H1 (cell line): ENCODE measurements at regions not wholly inside any gene's neighbourhood (a gene's known extent, or its start where the extent isn't known, plus 50 kb on each side); places are given as distances from the start of the nearest gene placed in this dataset.

Source experiments
- CTCF ChIA-PET: fragments of 300-600 bp; sonication (Branson Sonifier 250); formaldehyde crosslinking; loops from one replicate; lab custom pipeline; 2021; ENCODE audit not compliant: partially characterized antibody; lab: Charles Lee
- POLR2A ChIA-PET: fragments of 300-600 bp; sonication (Branson Sonifier 250); formaldehyde crosslinking; loops from one replicate; lab custom pipeline; 2021; ENCODE audit warnings: inconsistent platforms; ENCODE audit not compliant: partially characterized antibody; lab: Charles Lee
- DNase-seq, 2 experiments: peaks; one replicate each; pipeline versions ENCODE4 v3.0.0 to v3.0.0-alpha.2; 2010 to 2022; ENCODE audit warnings: low spot score in 2 of 2, low read depth in 1 of 2, mixed read lengths in 1 of 2
- FAIRE-seq: peaks from 2 replicates; lab custom pipeline; 2011; peaks lifted over from hg19 to GRCh38; lab: Jason Lieb, UNC
- H2AFZ ChIP-seq: 2 replicates; pipeline ENCODE4 v1.8.1; 2012; ENCODE audit warnings: low read length, inconsistent platforms
- H2AK5ac ChIP-seq: 2 replicates; pipeline ENCODE4 v1.6.1; 2013; ENCODE audit warnings: low read depth, low read length
- H2BK120ac ChIP-seq: replicated peaks from 2 replicates; pipeline ENCODE3; 2013; ENCODE audit warnings: low read depth, low read length, inconsistent platforms
- H2BK12ac ChIP-seq: 2 replicates; pipeline ENCODE4 v1.6.1; 2013; ENCODE audit warnings: low read depth, low read length
- H2BK15ac ChIP-seq: 2 replicates; pipeline ENCODE4 v1.6.1; 2013; ENCODE audit warnings: low read length
- H2BK20ac ChIP-seq: 2 replicates; pipeline ENCODE4 v1.6.1; 2013; ENCODE audit warnings: low read length
- H2BK5ac ChIP-seq: 2 replicates; pipeline ENCODE4 v1.6.1; 2013; ENCODE audit warnings: low read depth, low read length
- H3K14ac ChIP-seq: 2 replicates; pipeline ENCODE4 v1.6.1; 2013; ENCODE audit warnings: inconsistent platforms; ENCODE audit not compliant: insufficient read length
- H3K18ac ChIP-seq: 2 replicates; pipeline ENCODE4 v1.6.1; 2013; ENCODE audit warnings: low read length; ENCODE audit errors: extremely low read depth
- H3K23ac ChIP-seq: 2 replicates; pipeline ENCODE4 v1.6.1; 2013; ENCODE audit warnings: inconsistent platforms; ENCODE audit not compliant: insufficient read length
- H3K23me2 ChIP-seq: 2 replicates; pipeline ENCODE4 v1.6.1; 2013; ENCODE audit warnings: low read depth, low read length
- H3K27ac ChIP-seq: 2 replicates; pipeline ENCODE4 v1.6.1; 2011; ENCODE audit warnings: low read depth, low read length, inconsistent platforms
- H3K27me3 ChIP-seq, 4 experiments: replicated peaks in 1 of 4; 1 replicate in 1 of 4; 2 replicates in 3 of 4; pipeline versions ENCODE4 v1.6.1 to v1.8.1; 2011 to 2013; ENCODE audit warnings: low read length in 3 of 4, mild to moderate bottlenecking in 3 of 4, inconsistent platforms in 2 of 4, mixed read lengths in 2 of 4, moderate library complexity in 1 of 4; ENCODE audit not compliant: control insufficient read depth in 3 of 4, insufficient read depth in 3 of 4; ENCODE audit errors: extremely low read depth in 1 of 4
- H3K36me3 ChIP-seq, 4 experiments: 2 replicates each; pipeline versions ENCODE4 v1.6.1 to v1.8.1; 2011 to 2013; ENCODE audit warnings: mild to moderate bottlenecking in 4 of 4, low read length in 3 of 4, moderate library complexity in 2 of 4, control low read depth in 1 of 4, inconsistent platforms in 1 of 4; ENCODE audit not compliant: insufficient read depth in 4 of 4, control insufficient read depth in 2 of 4
- H3K4ac ChIP-seq: replicated peaks from 2 replicates; pipeline ENCODE3; 2013; ENCODE audit warnings: low read length, low read depth, mixed read lengths, inconsistent platforms; ENCODE audit not compliant: insufficient read length
- H3K4me1 ChIP-seq, 4 experiments: replicated peaks in 1 of 4; 1 replicate in 1 of 4; 2 replicates in 3 of 4; pipeline versions ENCODE4 v1.6.1 to v1.8.1; 2011 to 2013; ENCODE audit warnings: low read length in 3 of 4, inconsistent platforms in 2 of 4, mixed read lengths in 1 of 4; ENCODE audit not compliant: insufficient read depth in 4 of 4, control insufficient read depth in 3 of 4
- H3K4me2 ChIP-seq, 2 experiments: 2 replicates each; pipeline versions ENCODE4 v1.6.1 to v1.8.1; 2011 to 2013; ENCODE audit warnings: low read depth in 2 of 2, low read length in 2 of 2, control low read depth in 1 of 2, inconsistent platforms in 1 of 2, mild to moderate bottlenecking in 1 of 2; ENCODE audit not compliant: insufficient read depth in 1 of 2
- H3K4me3 ChIP-seq, 4 experiments: fragments of 200-600, 300-600 bp in 1 of 4; sonication (generic), shearing (Covaris generic), sonication (Bioruptor Twin) in 1 of 4; 2 replicates each; pipeline versions ENCODE4 v1.5.1 to v1.8.1; 2011 to 2016; ENCODE audit warnings: low read length in 4 of 4, low read depth in 3 of 4, control low read depth in 2 of 4, inconsistent platforms in 2 of 4, mild to moderate bottlenecking in 2 of 4, mixed read lengths in 1 of 4, moderate library complexity in 1 of 4; ENCODE audit not compliant: insufficient read depth in 2 of 4; ENCODE audit errors: extremely low read depth in 1 of 4
- H3K56ac ChIP-seq: replicated peaks from 2 replicates; pipeline ENCODE3; 2013; ENCODE audit warnings: low read depth, mild to moderate bottlenecking, mixed read lengths, low read length, inconsistent platforms; ENCODE audit not compliant: insufficient read length
- H3K79me1 ChIP-seq: 2 replicates; pipeline ENCODE4 v1.6.1; 2013; ENCODE audit warnings: low read depth, low read length, control low read depth
- H3K79me2 ChIP-seq, 2 experiments: 2 replicates each; pipeline versions ENCODE4 v1.6.1 to v1.8.1; 2012 to 2013; ENCODE audit warnings: low read length in 2 of 2, mild to moderate bottlenecking in 2 of 2, inconsistent platforms in 1 of 2; ENCODE audit not compliant: insufficient read depth in 2 of 2, control insufficient read depth in 1 of 2
- H3K9ac ChIP-seq, 4 experiments: replicated peaks in 1 of 4; 1 replicate in 1 of 4; 2 replicates in 3 of 4; pipeline versions ENCODE4 v1.6.1 to v1.8.1; 2011 to 2013; ENCODE audit warnings: low read depth in 3 of 4, low read length in 3 of 4, control low read depth in 2 of 4, mild to moderate bottlenecking in 2 of 4, moderate library complexity in 2 of 4, inconsistent platforms in 1 of 4; ENCODE audit errors: extremely low read depth in 1 of 4
- H3K9me3 ChIP-seq, 2 experiments: 2 replicates each; pipeline versions ENCODE4 v1.6.1 to v1.8.1; 2012 to 2013; ENCODE audit warnings: mild to moderate bottlenecking in 2 of 2, moderate library complexity in 2 of 2, control low read depth in 1 of 2, inconsistent platforms in 1 of 2, low read depth in 1 of 2, low read length in 1 of 2, mixed read lengths in 1 of 2; ENCODE audit not compliant: insufficient read depth in 2 of 2
- H4K20me1 ChIP-seq, 2 experiments: replicated peaks in 1 of 2; 2 replicates each; pipeline versions ENCODE3 to v1.8.1; 2011 to 2013; ENCODE audit warnings: inconsistent platforms in 2 of 2, low read length in 2 of 2, mild to moderate bottlenecking in 1 of 2; ENCODE audit not compliant: insufficient read depth in 2 of 2, control insufficient read depth in 1 of 2
- H4K5ac ChIP-seq: 2 replicates; pipeline ENCODE4 v1.6.1; 2013; ENCODE audit warnings: low read length, low read depth, mixed read lengths, inconsistent platforms; ENCODE audit not compliant: insufficient read length
- H4K8ac ChIP-seq: 2 replicates; pipeline ENCODE4 v1.8.0; 2013; ENCODE audit warnings: mild to moderate bottlenecking, moderate library complexity, low read length, inconsistent platforms; ENCODE audit not compliant: insufficient read depth; ENCODE audit errors: extremely low read depth
- H4K91ac ChIP-seq: replicated peaks from 2 replicates; pipeline ENCODE3; 2013; ENCODE audit warnings: low read length, mixed read lengths, inconsistent platforms; ENCODE audit not compliant: insufficient read length
- CEBPB ChIP-seq: IDR thresholded peaks from 2 replicates; pipeline ENCODE4 v1.6.1; 2012; ENCODE audit warnings: low read depth, low read length
- FOSL1 ChIP-seq: IDR thresholded peaks from 2 replicates; pipeline ENCODE4 v1.6.1; 2011; ENCODE audit warnings: mild to moderate bottlenecking, low read depth, low read length, moderate library complexity; ENCODE audit not compliant: insufficient read depth
- GABPA ChIP-seq: IDR thresholded peaks from 2 replicates; pipeline ENCODE4 v1.6.1; 2011; ENCODE audit warnings: mild to moderate bottlenecking, low read length, moderate library complexity, borderline replicate concordance; ENCODE audit not compliant: insufficient read depth
- KDM1A ChIP-seq: fragments of 200-600, 300-600 bp; sonication (generic); IDR thresholded peaks from 2 replicates; pipeline ENCODE4 v1.7.1; 2016; ENCODE audit warnings: mild to moderate bottlenecking, low read length, borderline replicate concordance
- KDM5A ChIP-seq: fragments of 200-600 bp; IDR thresholded peaks from 2 replicates; pipeline ENCODE4 v1.7.1; 2012; ENCODE audit warnings: mild to moderate bottlenecking, low read length, inconsistent platforms, mixed read lengths
- PHF8 ChIP-seq: fragments of 200-600 bp; sonication (generic); conservative IDR thresholded peaks from 2 replicates; pipeline ENCODE4 v1.7.1; 2012; ENCODE audit warnings: low read depth, mild to moderate bottlenecking, inconsistent platforms, low read length, moderate library complexity
- POLR2A ChIP-seq, 2 experiments: IDR thresholded peaks; 1 replicate in 1 of 2; 2 replicates in 1 of 2; pipeline ENCODE4 v1.6.1; 2011; ENCODE audit warnings: low read depth in 2 of 2, low read length in 2 of 2, mild to moderate bottlenecking in 2 of 2; ENCODE audit errors: control extremely low read depth in 1 of 2
- POLR2AphosphoS5 ChIP-seq: IDR thresholded peaks from 2 replicates; pipeline ENCODE4 v1.6.1; 2011; ENCODE audit warnings: low read depth, low read length
- POU5F1 ChIP-seq: IDR thresholded peaks from 2 replicates; pipeline ENCODE4 v1.6.1; 2011; ENCODE audit warnings: low read depth, mild to moderate bottlenecking, low read length, moderate library complexity
- RAD21 ChIP-seq, 2 experiments: IDR thresholded peaks in 1 of 2; conservative IDR thresholded peaks in 1 of 2; 2 replicates each; pipeline ENCODE4 v1.6.1; 2011; ENCODE audit warnings: low read depth in 2 of 2, low read length in 2 of 2, improper control_type of control experiment in 1 of 2, inconsistent platforms in 1 of 2, mild to moderate bottlenecking in 1 of 2, moderate library complexity in 1 of 2
- RBBP5 ChIP-seq: IDR thresholded peaks from 2 replicates; pipeline ENCODE4 v1.7.1; 2012; ENCODE audit warnings: low read depth, mild to moderate bottlenecking, inconsistent platforms, low read length, moderate library complexity, borderline replicate concordance
- RXRA ChIP-seq: IDR thresholded peaks from 2 replicates; pipeline ENCODE4 v1.6.1; 2011; ENCODE audit warnings: low read depth, mild to moderate bottlenecking, low read length, moderate library complexity; ENCODE audit not compliant: insufficient read depth
- SAP30 ChIP-seq: fragments of 300-600 bp; sonication (generic); IDR thresholded peaks from 2 replicates; pipeline ENCODE4 v1.7.1; 2012; ENCODE audit warnings: low read length, moderate library complexity, mild to moderate bottlenecking, inconsistent platforms; ENCODE audit not compliant: insufficient read depth, insufficient replicate concordance
- SIN3A ChIP-seq, 2 experiments: IDR thresholded peaks in 1 of 2; conservative IDR thresholded peaks in 1 of 2; 2 replicates each; pipeline ENCODE4 v1.6.1; 2011 to 2012; ENCODE audit warnings: low read length in 2 of 2, improper control_type of control experiment in 1 of 2, low read depth in 1 of 2, mild to moderate bottlenecking in 1 of 2
- SRF ChIP-seq: IDR thresholded peaks from 2 replicates; pipeline ENCODE4 v1.6.1; 2011; ENCODE audit warnings: mild to moderate bottlenecking, low read depth, low read length, moderate library complexity
- ZNF274 ChIP-seq: IDR thresholded peaks from 2 replicates; pipeline ENCODE4 v1.7.0; 2012; ENCODE audit warnings: low read length, borderline replicate concordance; ENCODE audit errors: extremely low read depth

GRCh38 chr3:106746286-106746685 lies 631.0 kb upstream of the CCDC54 start:
- no peak overlapping the region for H3K56ac ChIP-seq
- no peaks in the 10 kb centered on the region for H3K36me3 ChIP-seq
- H3K18ac ChIP-seq, result no peak overlapping the region
- H3K4me1 ChIP-seq, result peaks cover 0 to 2% (median under 1%) of the 10 kb centered on the region in 4 experiments; a peak in 2 of 7 replicates
- no peak overlapping the region for H3K27ac ChIP-seq
- TF ChIP-seq POLR2A (IDR thresholded peaks at IDR 0.05; ENCODE audit: control extremely low read depth in 1 of 2, low read depth in 2 of 2, low read length in 2 of 2), result no peak
- no peak for TF ChIP-seq FOSL1
- TF ChIP-seq SIN3A (conservative IDR thresholded peaks at IDR 0.05 in 1 of 2, IDR thresholded peaks at IDR 0.05 in 1 of 2; ENCODE audit: low read depth in 1 of 2, low read length in 2 of 2), result no peak
- no peak for TF ChIP-seq SRF
- TF ChIP-seq POU5F1, result no peak
- no peak for TF ChIP-seq RXRA
- TF ChIP-seq POLR2AphosphoS5, result no peak
- TF ChIP-seq KDM1A, result no peak
- TF ChIP-seq RBBP5, result no peak
- TF ChIP-seq PHF8, result no peak
- TF ChIP-seq CEBPB, result no peak
- TF ChIP-seq KDM5A, result no peak
- no peak for TF ChIP-seq RAD21 (IDR thresholded peaks at IDR 0.05 in 1 of 2, conservative IDR thresholded peaks at IDR 0.05 in 1 of 2; ENCODE audit: low read depth in 2 of 2, low read length in 2 of 2)
- no peak for TF ChIP-seq GABPA
- TF ChIP-seq SAP30, result no peak
- no peak for TF ChIP-seq ZNF274
- no peak overlapping the region for H2BK20ac ChIP-seq
- no peak overlapping the region for H2BK15ac ChIP-seq
- no peak overlapping the region for H4K5ac ChIP-seq
- no peak overlapping the region for H3K9ac ChIP-seq
- CTCF ChIA-PET, result interaction anchor here (0.6 kb wide), 1 partner anchor 1565 kb away, joined by 3 read pairs; no protein-coding TSS in a partner anchor
- H3K79me2 ChIP-seq, result no peaks in the 10 kb centered on the region
- no peak overlapping the region for H2BK5ac ChIP-seq
- H3K14ac ChIP-seq, result no peak overlapping the region
- no peaks in the 10 kb centered on the region for H3K27me3 ChIP-seq
- FAIRE-seq (no peak), DNase-seq (no peak)
- no peak overlapping the region for H2BK12ac ChIP-seq
- no peak overlapping the region for H3K4me2 ChIP-seq
- no peak overlapping the region for H2AK5ac ChIP-seq
- H4K91ac ChIP-seq, result no peak overlapping the region
- no peak overlapping the region for H2BK120ac ChIP-seq
- H3K23me2 ChIP-seq, result no peaks in the 10 kb centered on the region
- H3K79me1 ChIP-seq, result no peaks in the 10 kb centered on the region
- no peak overlapping the region for H3K23ac ChIP-seq
- H3K9me3 ChIP-seq, result no peaks in the 10 kb centered on the region
- no peak overlapping the region for H2AFZ ChIP-seq
- POLR2A ChIA-PET, result no interaction called here
- no peaks in the 10 kb centered on the region for H4K20me1 ChIP-seq
- no peak overlapping the region for H3K4me3 ChIP-seq
- no peak overlapping the region for H4K8ac ChIP-seq
- H3K4ac ChIP-seq, result no peak overlapping the region
